Esophagus squamous epithelium (tissue), 5 donors: ENCODE measurements at regions not wholly inside any gene's neighbourhood (a gene's known extent, or its start where the extent isn't known, plus 50 kb on each side); places are given as distances from the start of the nearest gene placed in this dataset.

ENCODE experiments used
- DNase-seq: peaks from one replicate; lab custom pipeline; 2025; lab: John Stamatoyannopoulos, UW
- H3K27ac ChIP-seq, 4 donors: fragments of 200-600 bp; sonication (generic); one replicate each; pipeline ENCODE4 v1.5.1; 2016 to 2019; ENCODE audit warnings: mild to moderate bottlenecking in 1 of 4
- H3K27me3 ChIP-seq, 4 donors: fragments of 200-600 bp; sonication (generic); 1 replicate in 3 of 4; 2 replicates in 1 of 4; pipeline versions ENCODE4 v1.5.1 to v1.6.0; 2017 to 2021; ENCODE audit warnings: antibody characterized with exemption in 1 of 4
- H3K36me3 ChIP-seq, 3 donors: fragments of 200-600 bp; sonication (generic); one replicate each; pipeline ENCODE4 v1.5.1; 2016 to 2019
- H3K4me1 ChIP-seq, 3 donors: fragments of 200-600 bp; sonication (generic); one replicate each; pipeline ENCODE4 v1.5.1; 2017 to 2019
- H3K4me3 ChIP-seq, 4 donors: fragments of 200-600 bp; sonication (generic); 1 replicate in 3 of 4; 2 replicates in 1 of 4; pipeline ENCODE4 v1.5.1; 2016 to 2019; ENCODE audit warnings: mild to moderate bottlenecking in 2 of 4, moderate library complexity in 1 of 4
- H3K9me3 ChIP-seq, 3 donors: fragments of 200-600 bp; sonication (generic); one replicate each; pipeline ENCODE4 v1.5.1; 2016 to 2019
- CTCF ChIP-seq, 6 experiments: fragments of 450-650 bp in 4 of 6; fragments of 200-600 bp in 2 of 6; sonication (generic) in 2 of 6; IDR thresholded peaks; one replicate each; pipeline ENCODE4 v1.5.1; 2016 to 2019; ENCODE audit warnings: antibody characterized with exemption in 6 of 6, mild to moderate bottlenecking in 4 of 6, moderate library complexity in 4 of 6
- POLR2A ChIP-seq, 4 donors: fragments of 450-650 bp; IDR thresholded peaks; one replicate each; pipeline ENCODE4 v1.6.1; 2017; ENCODE audit warnings: antibody characterized with exemption in 4 of 4, mild to moderate bottlenecking in 4 of 4, moderate library complexity in 3 of 4
- WGBS, 2 donors: methylation state at CpG; one replicate each; pipeline ENCODE4 v1.1.5; 2018; 5-methylcytosine and 5-hydroxymethylcytosine counted together
- intact Hi-C: fragments of 100-400 bp; cut with DNase I; formaldehyde crosslinking; loops from one replicate; pipeline ENCODE4 v1.15.0; 2022
- donor health status: DM: yes; HTN: yes; CAD: no.

DNA sequence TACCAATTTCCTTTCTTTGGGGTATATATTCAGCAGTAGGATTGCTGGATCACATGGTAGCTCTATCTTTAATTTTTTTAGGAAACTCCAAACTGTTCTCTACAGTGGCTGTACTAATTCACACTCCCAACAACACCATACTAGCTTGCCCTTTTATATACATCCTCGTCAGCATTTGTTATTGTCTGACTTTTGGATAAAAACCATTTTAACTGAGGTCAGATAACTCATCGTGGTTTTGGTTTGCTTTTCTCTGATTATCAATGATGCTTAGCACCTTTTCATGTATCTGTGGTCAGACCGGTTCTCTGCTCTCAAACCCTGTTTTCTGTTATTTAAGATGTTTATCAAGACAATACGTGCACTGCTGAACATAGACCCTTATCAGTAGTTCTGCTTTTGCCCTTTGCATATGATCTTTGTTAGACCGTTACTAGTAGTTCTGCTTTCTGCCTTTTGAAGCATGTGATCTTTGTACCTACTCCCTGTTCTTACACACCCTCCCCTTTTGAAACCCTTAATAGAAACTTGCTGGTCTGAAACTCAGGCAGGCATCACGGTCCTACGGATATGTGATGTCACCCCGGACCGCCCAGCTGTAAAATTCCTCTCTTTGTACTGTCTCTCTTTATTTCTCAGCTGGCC is 474.3 kb downstream of the RSL24D1 start:
- TF ChIP-seq POLR2A (IDR thresholded peaks at IDR 0.05) (no peak), CTCF (IDR thresholded peaks at IDR 0.05) (no peak)
- Histone ChIP-seq H3K4me3 (no peak overlapping the region), H3K27ac (no peak overlapping the region), H3K27me3 (no peaks in the 10 kb centered on the region), H3K4me1 (no peaks in the 10 kb centered on the region), H3K9me3 (peaks cover 0 to 7% (median 5%) of the 10 kb centered on the region in 3 donors), H3K36me3 (no peaks in the 10 kb centered on the region)
- DNase-seq: no peak
- 77 to 83% methylated on average over 9 of the region's 9 CpGs for WGBS, 2 donors
- intact Hi-C loops: no loop called here

DNA sequence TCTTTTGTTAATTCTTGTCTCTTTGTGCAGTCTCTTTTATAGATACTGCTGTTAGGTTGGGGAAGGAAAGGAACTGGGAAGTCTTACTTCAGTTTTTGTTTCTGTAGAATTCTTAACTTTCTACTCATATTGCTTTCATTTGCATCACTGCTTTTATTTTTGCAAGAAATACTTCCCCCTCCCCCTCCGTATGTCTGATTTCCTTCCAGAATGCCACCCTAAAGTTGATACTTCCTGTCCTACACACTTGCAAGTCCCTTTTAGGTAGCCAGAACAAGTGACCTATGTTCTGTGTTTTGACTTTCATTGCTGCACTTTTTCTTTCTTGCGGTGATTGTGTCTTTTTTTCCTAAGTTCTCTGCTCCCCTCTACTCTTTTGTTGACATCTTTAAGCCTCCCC is 477.4 kb downstream of the RSL24D1 start:
- no peaks in the 10 kb centered on the region for H3K36me3 ChIP-seq
- H3K27me3 ChIP-seq: no peaks in the 10 kb centered on the region
- peaks cover 0 to 5% (median 0%) of the 10 kb centered on the region in 3 donors for H3K9me3 ChIP-seq
- no peak for TF ChIP-seq POLR2A (IDR thresholded peaks at IDR 0.05)
- TF ChIP-seq CTCF (IDR thresholded peaks at IDR 0.05): no peak
- intact Hi-C loops: no loop called here
- H3K4me1 ChIP-seq: no peaks in the 10 kb centered on the region
- H3K27ac ChIP-seq: no peak overlapping the region
- no peak overlapping the region for H3K4me3 ChIP-seq
- DNase-seq: no peak
- 62 to 63% methylated on average over 2 of the region's 2 CpGs for WGBS, 2 donors

GRCh38 chr15:54707805-54708752 is 488.7 kb downstream of the RSL24D1 start:
- Histone ChIP-seq H3K27me3 (no peaks in the 10 kb centered on the region), H3K36me3 (no peaks in the 10 kb centered on the region), H3K4me3 (no peak overlapping the region), H3K9me3 (peaks cover 0 to 8% (median 0%) of the 10 kb centered on the region in 3 donors), H3K4me1 (no peaks in the 10 kb centered on the region), H3K27ac (no peak overlapping the region)
- WGBS, 2 donors: 76 to 88% methylated on average over 7 of the region's 23 CpGs
- no peak for DNase-seq
- intact Hi-C loops: no loop called here
- TF ChIP-seq CTCF (IDR thresholded peaks at IDR 0.05) (no peak), POLR2A (IDR thresholded peaks at IDR 0.05) (no peak)

DNA sequence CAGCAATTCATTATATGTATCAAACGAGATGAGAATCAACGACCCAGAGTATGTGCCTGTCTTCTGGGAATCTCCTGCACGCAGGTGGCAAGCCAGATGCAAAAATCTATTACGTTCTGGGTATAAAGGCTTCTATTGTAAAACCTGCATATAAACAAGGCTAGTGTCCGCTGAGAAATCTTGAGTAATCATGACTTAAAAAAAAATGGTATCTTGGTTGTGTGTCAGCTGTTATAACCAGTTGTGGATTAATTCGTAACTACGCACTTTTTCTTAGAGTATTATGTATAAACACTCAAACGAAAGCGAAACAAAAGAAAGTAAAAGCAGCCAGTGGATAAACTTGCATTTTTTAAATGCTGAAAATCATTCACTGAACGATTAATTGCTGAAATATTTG is 509.1 kb downstream of the RSL24D1 start:
- WGBS, 2 donors: 49 to 51% methylated on average over 10 of the region's 10 CpGs
- H3K36me3 ChIP-seq: no peaks in the 10 kb centered on the region
- no peak overlapping the region for H3K4me3 ChIP-seq
- H3K27me3 ChIP-seq: no peaks in the 10 kb centered on the region
- no peak overlapping the region for H3K27ac ChIP-seq
- intact Hi-C loops: no loop called here
- H3K4me1 ChIP-seq: no peaks in the 10 kb centered on the region
- no peak for TF ChIP-seq CTCF (IDR thresholded peaks at IDR 0.05)
- TF ChIP-seq POLR2A (IDR thresholded peaks at IDR 0.05): no peak
- no peak for DNase-seq
- no peaks in the 10 kb centered on the region for H3K9me3 ChIP-seq
